GM12878 (cell line): ENCODE measurements at regions not wholly inside any gene's neighbourhood (a gene's known extent, or its start where the extent isn't known, plus 50 kb on each side); places are given as distances from the start of the nearest gene placed in this dataset.

Experiments used
- ATAC-seq: fragments of 200-7000 bp; cut with Tn5 transposase; 3 replicates; pipeline ENCODE4 v1.9.1; 2020; ENCODE audit warnings: mild to moderate bottlenecking, moderate library complexity
- BruUV-seq: library from RNA; stranded (reverse); fragments of 400-500 nt; replicated peaks from 2 replicates; lab custom pipeline; 2021; lab: Mats Ljungman, UMichigan
- CTCF ChIA-PET: fragments of 300-600 bp; sonication (Branson Sonifier 250); formaldehyde crosslinking; extraction: SDS; loops from one replicate; lab custom pipeline; 2021; ENCODE audit warnings: inconsistent platforms; lab: Yijun Ruan, JAX
- POLR2A ChIA-PET: fragments of 350-600 bp; formaldehyde crosslinking; extraction: SDS; loops from one replicate; lab custom pipeline; 2021; ENCODE audit warnings: inconsistent platforms; lab: Charles Lee
- RAD21 ChIA-PET: fragments of 300-600 bp; sonication (Branson Sonifier 250); formaldehyde crosslinking; loops from one replicate; lab custom pipeline; 2023; ENCODE audit warnings: antibody characterized with exemption; ENCODE audit not compliant: unreplicated experiment; lab: Charles Lee
- SMC1A ChIA-PET: fragments of 300-600 bp; sonication (Branson Sonifier 250); formaldehyde crosslinking; loops from one replicate; lab custom pipeline; 2023; ENCODE audit not compliant: unreplicated experiment, uncharacterized antibody; lab: Charles Lee
- DNase-seq: peaks from one replicate; pipeline ENCODE4 v3.0.0-alpha.2; 2011; ENCODE audit warnings: low read depth, low spot score
- FAIRE-seq: peaks from 3 replicates; lab custom pipeline; 2011; peaks lifted over from hg19 to GRCh38; lab: Jason Lieb, UNC
- H2AFZ ChIP-seq: 2 replicates; pipeline ENCODE4 v1.6.0; 2011; ENCODE audit warnings: low read depth, low read length, control low read depth; ENCODE audit not compliant: control insufficient read depth
- H3K27ac ChIP-seq: 2 replicates; pipeline ENCODE4 v1.5.1; 2011; ENCODE audit warnings: control low read depth; ENCODE audit not compliant: control insufficient read depth, insufficient read depth
- H3K27me3 ChIP-seq, 2 experiments: replicated peaks in 1 of 2; 2 replicates each; pipeline versions ENCODE4 v1.6.0 to v1.6.1; 2011; ENCODE audit warnings: low read length in 1 of 2; ENCODE audit not compliant: control insufficient read depth in 2 of 2, insufficient read depth in 2 of 2
- H3K36me3 ChIP-seq, 2 experiments: 2 replicates each; pipeline ENCODE4 v1.5.1; 2011; ENCODE audit warnings: low read length in 1 of 2; ENCODE audit not compliant: control insufficient read depth in 2 of 2, insufficient read depth in 2 of 2
- H3K4me1 ChIP-seq: 2 replicates; pipeline ENCODE4 v1.6.1; 2011; ENCODE audit warnings: mild to moderate bottlenecking, low read length, moderate library complexity, mixed read lengths; ENCODE audit not compliant: control insufficient read depth, insufficient read depth
- H3K4me2 ChIP-seq: 2 replicates; pipeline ENCODE4 v1.6.0; 2011; ENCODE audit warnings: control low read depth; ENCODE audit not compliant: control insufficient read depth, insufficient read depth
- H3K4me3 ChIP-seq: fragments of 200-600 bp; sonication (generic); 2 replicates; pipeline ENCODE4 v1.5.1; 2016
- H3K79me2 ChIP-seq: 2 replicates; pipeline ENCODE4 v1.6.0; 2011; ENCODE audit warnings: low read length; ENCODE audit not compliant: control insufficient read depth, insufficient read depth
- H3K9ac ChIP-seq: 2 replicates; pipeline ENCODE4 v1.8.0; 2011; ENCODE audit warnings: low read length, control low read depth, mixed read lengths; ENCODE audit not compliant: control insufficient read depth, insufficient read depth
- H3K9me3 ChIP-seq: replicated peaks from 3 replicates; pipeline ENCODE4 v1.5.1; 2011; ENCODE audit warnings: mild to moderate bottlenecking, low read length; ENCODE audit not compliant: control insufficient read depth, insufficient read depth
- H4K20me1 ChIP-seq: 2 replicates; pipeline ENCODE4 v1.6.0; 2011; ENCODE audit not compliant: control insufficient read depth, insufficient read depth
- ATF7 ChIP-seq: fragments of 450-650 bp; IDR thresholded peaks from 2 replicates; pipeline ENCODE4 v1.6.1; 2016; ENCODE audit warnings: low read depth, mild to moderate bottlenecking
- BMI1 ChIP-seq: fragments of 450-650 bp; IDR thresholded peaks from 2 replicates; pipeline ENCODE4 v1.6.1; 2016; ENCODE audit warnings: mild to moderate bottlenecking, moderate library complexity, borderline replicate concordance
- IRF4 ChIP-seq: IDR thresholded peaks from 2 replicates; pipeline ENCODE4 v1.6.1; 2011; ENCODE audit warnings: low read depth, low read length
- KDM1A ChIP-seq: fragments of 200-600 bp; sonication (generic); IDR thresholded peaks from 2 replicates; pipeline ENCODE4 v1.6.1; 2016; ENCODE audit warnings: borderline replicate concordance
- PML ChIP-seq: IDR thresholded peaks from 2 replicates; pipeline ENCODE4 v1.6.1; 2012; ENCODE audit warnings: low read length, inconsistent platforms
- RAD51 ChIP-seq: fragments of 450-650 bp; IDR thresholded peaks from 2 replicates; pipeline ENCODE4 v1.6.1; 2016; ENCODE audit warnings: moderate library complexity, mild to moderate bottlenecking, inconsistent platforms
- SMAD1 ChIP-seq: fragments of 450-650 bp; IDR thresholded peaks from 2 replicates; pipeline ENCODE4 v1.6.1; 2018; ENCODE audit warnings: mild to moderate bottlenecking, low read depth; ENCODE audit not compliant: partially characterized antibody
- SMARCA5 ChIP-seq: fragments of 450-650 bp; IDR thresholded peaks from 2 replicates; pipeline ENCODE4 v1.6.1; 2017; ENCODE audit warnings: mild to moderate bottlenecking
- SMC3 ChIP-seq: IDR thresholded peaks from 2 replicates; pipeline ENCODE4 v1.6.1; 2011; ENCODE audit warnings: low read length, improper control_type of control experiment, borderline replicate concordance
- SRF ChIP-seq, 2 experiments: IDR thresholded peaks; 2 replicates each; pipeline ENCODE4 v1.6.1; 2011; ENCODE audit warnings: low read depth in 2 of 2, low read length in 2 of 2, mild to moderate bottlenecking in 1 of 2, moderate library complexity in 1 of 2
- SUZ12 ChIP-seq: fragments of 200-600 bp; sonication (generic); IDR thresholded peaks from one replicate; pipeline ENCODE4 v1.6.1; 2018; ENCODE audit warnings: antibody characterized with exemption, mild to moderate bottlenecking; ENCODE audit not compliant: unreplicated experiment
- TARDBP ChIP-seq: IDR thresholded peaks from 2 replicates; pipeline ENCODE4 v1.6.1; 2016; ENCODE audit warnings: borderline replicate concordance
- WGBS: methylation state at CpG from one replicate; pipeline ENCODE4 v1.1.6; 2016; ENCODE audit warnings: low lambda C conversion rate; ENCODE audit not compliant: insufficient replicate concordance, insufficient coverage; ENCODE audit errors: missing lambda C conversion rate; 5-methylcytosine and 5-hydroxymethylcytosine counted together
- in situ Hi-C: fragments of 300-500 bp; cut with MboI; formaldehyde crosslinking; loops from 9 replicates; pipeline ENCODE4 v1.14.3; 2018; ENCODE audit warnings: mixed read lengths
- intact Hi-C: fragments of 100-400 bp; cut with micrococcal nuclease; formaldehyde crosslinking; loops from one replicate; pipeline ENCODE4 v1.14.2; 2022; ENCODE audit not compliant: unreplicated experiment
- TF ChIP-seq, protein P1 (sequence below): fragments of 450-650 bp; IDR thresholded peaks from 2 replicates; pipeline ENCODE4 v1.6.1; 2017; ENCODE audit warnings: mild to moderate bottlenecking
- TF ChIP-seq, protein P2 (sequence below): fragments of 450-650 bp; IDR thresholded peaks from 2 replicates; pipeline ENCODE4 v1.6.1; 2017; ENCODE audit warnings: mild to moderate bottlenecking, low read depth, inconsistent platforms; ENCODE audit not compliant: poor library complexity, severe bottlenecking
- TF ChIP-seq, protein P3 (sequence below), 3 experiments: IDR thresholded peaks in 2 of 3; conservative IDR thresholded peaks in 1 of 3; 2 replicates each; pipeline ENCODE4 v1.5.1; 2011; ENCODE audit warnings: low read depth in 3 of 3, low read length in 3 of 3, mild to moderate bottlenecking in 3 of 3, control low read depth in 2 of 3, moderate library complexity in 2 of 3, inconsistent platforms in 1 of 3, mixed read lengths in 1 of 3; ENCODE audit not compliant: control insufficient read depth in 2 of 3, insufficient read depth in 1 of 3; ENCODE audit errors: extremely low read depth in 1 of 3
- TF ChIP-seq, protein P4 (sequence below): fragments of 450-650 bp; IDR thresholded peaks from 2 replicates; pipeline ENCODE4 v1.6.1; 2016; ENCODE audit warnings: mild to moderate bottlenecking

DNA sequence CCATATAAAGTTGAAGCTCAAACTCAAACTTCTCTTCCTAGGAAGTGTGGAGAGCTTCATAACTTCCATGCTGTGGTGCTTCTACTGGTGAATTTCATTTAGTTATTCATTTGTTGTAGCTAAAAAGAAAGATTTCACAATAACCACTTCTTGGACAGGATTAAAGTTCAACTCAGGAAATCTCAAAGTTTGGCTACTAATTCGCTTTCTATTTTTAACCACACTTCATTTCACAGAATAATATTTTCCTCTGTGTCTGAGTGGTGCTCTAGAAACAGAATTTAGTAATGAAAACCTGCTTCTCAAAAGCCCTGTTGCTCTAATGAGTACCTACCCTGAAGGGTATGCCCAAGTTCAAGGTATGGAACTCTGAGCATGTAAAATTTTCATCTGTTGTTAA is 73.9 kb downstream of the ACTBL2 start:
- Histone ChIP-seq H3K27ac (no peak overlapping the region), H3K9me3 (no peaks in the 10 kb centered on the region), H3K4me1 (no peaks in the 10 kb centered on the region), H4K20me1 (no peaks in the 10 kb centered on the region), H2AFZ (no peak overlapping the region), H3K27me3 (no peaks in the 10 kb centered on the region), H3K79me2 (no peaks in the 10 kb centered on the region), H3K4me2 (no peak overlapping the region), H3K36me3 (no peaks in the 10 kb centered on the region), H3K4me3 (no peak overlapping the region), H3K9ac (no peak overlapping the region)
- 0% methylated on average over 1 of the region's 1 CpG for WGBS
- no peak for TF ChIP-seq BMI1
- TF ChIP-seq, protein P1, sequence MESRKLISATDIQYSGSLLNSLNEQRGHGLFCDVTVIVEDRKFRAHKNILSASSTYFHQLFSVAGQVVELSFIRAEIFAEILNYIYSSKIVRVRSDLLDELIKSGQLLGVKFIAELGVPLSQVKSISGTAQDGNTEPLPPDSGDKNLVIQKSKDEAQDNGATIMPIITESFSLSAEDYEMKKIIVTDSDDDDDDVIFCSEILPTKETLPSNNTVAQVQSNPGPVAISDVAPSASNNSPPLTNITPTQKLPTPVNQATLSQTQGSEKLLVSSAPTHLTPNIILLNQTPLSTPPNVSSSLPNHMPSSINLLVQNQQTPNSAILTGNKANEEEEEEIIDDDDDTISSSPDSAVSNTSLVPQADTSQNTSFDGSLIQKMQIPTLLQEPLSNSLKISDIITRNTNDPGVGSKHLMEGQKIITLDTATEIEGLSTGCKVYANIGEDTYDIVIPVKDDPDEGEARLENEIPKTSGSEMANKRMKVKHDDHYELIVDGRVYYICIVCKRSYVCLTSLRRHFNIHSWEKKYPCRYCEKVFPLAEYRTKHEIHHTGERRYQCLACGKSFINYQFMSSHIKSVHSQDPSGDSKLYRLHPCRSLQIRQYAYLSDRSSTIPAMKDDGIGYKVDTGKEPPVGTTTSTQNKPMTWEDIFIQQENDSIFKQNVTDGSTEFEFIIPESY, result no peak
- TF ChIP-seq KDM1A, result no peak
- TF ChIP-seq TARDBP, result no peak
- no peak for TF ChIP-seq RAD51
- TF ChIP-seq, protein P2, sequence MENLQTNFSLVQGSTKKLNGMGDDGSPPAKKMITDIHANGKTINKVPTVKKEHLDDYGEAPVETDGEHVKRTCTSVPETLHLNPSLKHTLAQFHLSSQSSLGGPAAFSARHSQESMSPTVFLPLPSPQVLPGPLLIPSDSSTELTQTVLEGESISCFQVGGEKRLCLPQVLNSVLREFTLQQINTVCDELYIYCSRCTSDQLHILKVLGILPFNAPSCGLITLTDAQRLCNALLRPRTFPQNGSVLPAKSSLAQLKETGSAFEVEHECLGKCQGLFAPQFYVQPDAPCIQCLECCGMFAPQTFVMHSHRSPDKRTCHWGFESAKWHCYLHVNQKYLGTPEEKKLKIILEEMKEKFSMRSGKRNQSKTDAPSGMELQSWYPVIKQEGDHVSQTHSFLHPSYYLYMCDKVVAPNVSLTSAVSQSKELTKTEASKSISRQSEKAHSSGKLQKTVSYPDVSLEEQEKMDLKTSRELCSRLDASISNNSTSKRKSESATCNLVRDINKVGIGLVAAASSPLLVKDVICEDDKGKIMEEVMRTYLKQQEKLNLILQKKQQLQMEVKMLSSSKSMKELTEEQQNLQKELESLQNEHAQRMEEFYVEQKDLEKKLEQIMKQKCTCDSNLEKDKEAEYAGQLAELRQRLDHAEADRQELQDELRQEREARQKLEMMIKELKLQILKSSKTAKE, result no peak
- TF ChIP-seq SMARCA5, result no peak
- no peak for TF ChIP-seq SUZ12
- TF ChIP-seq, protein P3, sequence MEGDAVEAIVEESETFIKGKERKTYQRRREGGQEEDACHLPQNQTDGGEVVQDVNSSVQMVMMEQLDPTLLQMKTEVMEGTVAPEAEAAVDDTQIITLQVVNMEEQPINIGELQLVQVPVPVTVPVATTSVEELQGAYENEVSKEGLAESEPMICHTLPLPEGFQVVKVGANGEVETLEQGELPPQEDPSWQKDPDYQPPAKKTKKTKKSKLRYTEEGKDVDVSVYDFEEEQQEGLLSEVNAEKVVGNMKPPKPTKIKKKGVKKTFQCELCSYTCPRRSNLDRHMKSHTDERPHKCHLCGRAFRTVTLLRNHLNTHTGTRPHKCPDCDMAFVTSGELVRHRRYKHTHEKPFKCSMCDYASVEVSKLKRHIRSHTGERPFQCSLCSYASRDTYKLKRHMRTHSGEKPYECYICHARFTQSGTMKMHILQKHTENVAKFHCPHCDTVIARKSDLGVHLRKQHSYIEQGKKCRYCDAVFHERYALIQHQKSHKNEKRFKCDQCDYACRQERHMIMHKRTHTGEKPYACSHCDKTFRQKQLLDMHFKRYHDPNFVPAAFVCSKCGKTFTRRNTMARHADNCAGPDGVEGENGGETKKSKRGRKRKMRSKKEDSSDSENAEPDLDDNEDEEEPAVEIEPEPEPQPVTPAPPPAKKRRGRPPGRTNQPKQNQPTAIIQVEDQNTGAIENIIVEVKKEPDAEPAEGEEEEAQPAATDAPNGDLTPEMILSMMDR (IDR thresholded peaks at IDR 0.05 in 2 of 3, conservative IDR thresholded peaks at IDR 0.05 in 1 of 3; ENCODE audit: control insufficient read depth in 2 of 3, extremely low read depth in 1 of 3, insufficient read depth in 1 of 3, low read depth in 3 of 3, low read length in 3 of 3), result no peak
- TF ChIP-seq, protein P4, sequence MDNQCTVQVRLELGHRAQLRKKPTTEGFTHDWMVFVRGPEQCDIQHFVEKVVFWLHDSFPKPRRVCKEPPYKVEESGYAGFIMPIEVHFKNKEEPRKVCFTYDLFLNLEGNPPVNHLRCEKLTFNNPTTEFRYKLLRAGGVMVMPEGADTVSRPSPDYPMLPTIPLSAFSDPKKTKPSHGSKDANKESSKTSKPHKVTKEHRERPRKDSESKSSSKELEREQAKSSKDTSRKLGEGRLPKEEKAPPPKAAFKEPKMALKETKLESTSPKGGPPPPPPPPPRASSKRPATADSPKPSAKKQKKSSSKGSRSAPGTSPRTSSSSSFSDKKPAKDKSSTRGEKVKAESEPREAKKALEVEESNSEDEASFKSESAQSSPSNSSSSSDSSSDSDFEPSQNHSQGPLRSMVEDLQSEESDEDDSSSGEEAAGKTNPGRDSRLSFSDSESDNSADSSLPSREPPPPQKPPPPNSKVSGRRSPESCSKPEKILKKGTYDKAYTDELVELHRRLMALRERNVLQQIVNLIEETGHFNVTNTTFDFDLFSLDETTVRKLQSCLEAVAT, result no peak
- no peak for TF ChIP-seq SMAD1
- no peak for TF ChIP-seq SMC3
- no peak for TF ChIP-seq ATF7
- no peak for TF ChIP-seq IRF4
- TF ChIP-seq PML, result no peak
- TF ChIP-seq SRF (IDR thresholded peaks at IDR 0.05; ENCODE audit: low read depth in 2 of 2, low read length in 2 of 2), result no peak
- ChIA-PET POLR2A (interaction anchor here (0.6 kb wide), 1 partner anchor 305 kb away, joined by 4 read pairs; no protein-coding TSS in a partner anchor), CTCF (interaction anchor here (2.5 kb wide), 1 partner anchor 110 kb away, joined by 6 read pairs; no protein-coding TSS in a partner anchor), SMC1A (interaction anchor here (0.8 to 1.0 kb wide), 2 partner anchors 70 to 90 kb away, joined by 3 read pairs; no protein-coding TSS in a partner anchor), RAD21 (no interaction called here)
- FAIRE-seq, result no peak
- intact Hi-C loops, result no loop called here
- no peak for ATAC-seq
- DNase-seq, result no peak
- in situ Hi-C loops, result no loop called here
- no TSS peak for BruUV-seq
